Activated CD8-positive, alpha-beta memory T cell treated with anti-CD3 and anti-CD28 coated beads for 48 hours (primary cell): ENCODE measurements at regions not wholly inside any gene's neighbourhood (a gene's known extent, or its start where the extent isn't known, plus 50 kb on each side); places are given as distances from the start of the nearest gene placed in this dataset.

Source experiments
- DNase-seq, 3 experiments: peaks; one replicate each; pipeline ENCODE4 v3.0.0-alpha.2; 2020; ENCODE audit warnings: low read depth in 2 of 3, low spot score in 2 of 3

DNA sequence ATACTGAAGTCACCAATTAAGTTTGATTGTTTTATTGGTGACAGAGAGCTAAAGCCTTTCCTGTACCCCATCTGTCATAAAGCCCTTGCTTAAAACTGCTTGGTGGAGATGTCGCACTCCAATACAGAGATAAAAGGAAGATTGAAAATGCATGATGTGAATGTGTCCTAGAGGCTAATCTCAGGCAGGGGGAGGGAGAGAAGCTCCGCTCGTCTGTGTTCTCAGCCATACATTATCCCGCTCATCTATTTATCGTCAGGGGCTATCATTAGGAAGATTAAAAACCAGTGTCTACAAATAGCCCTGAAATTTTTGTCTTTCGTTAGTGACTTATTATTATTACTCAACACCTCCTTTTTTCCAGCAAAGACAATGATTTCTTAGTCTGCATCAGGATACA, 110.3 kb downstream of the CMPK2 start:
- no peak for DNase-seq

DNA sequence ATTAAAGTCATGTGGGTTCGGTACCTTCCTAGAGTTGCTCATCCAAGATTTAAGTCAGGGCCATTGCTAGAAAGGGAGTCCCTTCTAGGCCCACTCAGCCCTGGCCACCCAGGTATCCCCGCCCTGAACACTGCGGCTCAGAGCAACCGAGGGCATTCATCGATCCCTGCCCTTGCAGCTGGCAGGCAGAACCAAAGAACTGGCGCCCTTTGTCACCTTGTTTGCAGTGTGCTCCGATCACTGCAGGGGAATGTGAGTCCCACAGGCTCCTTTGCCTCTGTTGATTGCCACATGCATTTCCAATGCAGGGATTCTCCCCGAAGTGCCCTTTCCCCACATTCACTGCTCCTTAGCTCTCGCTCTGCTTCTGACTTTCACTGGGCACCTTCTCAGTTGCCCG, 108.5 kb downstream of the CMPK2 start:
- no peak for DNase-seq

DNA sequence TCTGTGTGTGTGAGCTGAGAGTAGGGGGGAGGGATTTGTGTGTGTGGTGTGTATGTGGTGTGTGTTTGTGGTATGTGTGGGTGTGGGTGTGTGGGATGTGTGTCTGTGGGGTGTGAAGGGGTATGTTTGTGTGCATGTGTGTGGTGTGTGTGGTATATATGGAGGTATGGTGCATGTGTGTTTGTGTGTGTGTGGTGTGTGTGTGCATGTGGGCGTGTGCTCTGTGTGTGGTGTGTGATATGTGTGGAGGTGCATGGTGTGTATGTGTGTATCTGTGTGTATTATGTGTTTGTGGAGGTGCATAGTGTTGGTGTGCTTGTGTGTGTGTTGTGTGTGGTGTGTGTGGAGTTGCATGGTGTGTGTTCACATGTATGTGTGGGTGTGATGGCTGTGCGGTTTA, 106.0 kb downstream of the CMPK2 start:
- DNase-seq: no peak

DNA sequence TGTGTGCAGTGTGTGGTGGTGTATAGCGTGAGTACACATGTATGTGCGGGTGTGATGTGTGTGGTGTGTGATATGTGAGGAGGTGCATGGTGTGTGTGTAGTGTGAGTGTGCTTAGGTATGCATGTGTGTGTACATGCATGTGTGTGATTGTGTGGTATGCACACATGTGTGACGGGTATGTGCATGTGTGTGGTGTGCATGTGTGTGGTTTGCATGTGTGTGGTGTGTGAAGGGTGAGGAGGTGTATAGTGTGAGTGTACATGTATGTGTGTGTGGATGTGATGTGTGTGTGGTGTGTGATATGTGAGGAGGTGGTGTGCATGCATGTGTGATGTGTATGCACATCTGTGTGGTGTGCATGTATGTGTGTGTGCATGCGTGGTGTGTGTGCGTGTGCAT, 105.6 kb downstream of the CMPK2 start:
- no peak for DNase-seq

DNA sequence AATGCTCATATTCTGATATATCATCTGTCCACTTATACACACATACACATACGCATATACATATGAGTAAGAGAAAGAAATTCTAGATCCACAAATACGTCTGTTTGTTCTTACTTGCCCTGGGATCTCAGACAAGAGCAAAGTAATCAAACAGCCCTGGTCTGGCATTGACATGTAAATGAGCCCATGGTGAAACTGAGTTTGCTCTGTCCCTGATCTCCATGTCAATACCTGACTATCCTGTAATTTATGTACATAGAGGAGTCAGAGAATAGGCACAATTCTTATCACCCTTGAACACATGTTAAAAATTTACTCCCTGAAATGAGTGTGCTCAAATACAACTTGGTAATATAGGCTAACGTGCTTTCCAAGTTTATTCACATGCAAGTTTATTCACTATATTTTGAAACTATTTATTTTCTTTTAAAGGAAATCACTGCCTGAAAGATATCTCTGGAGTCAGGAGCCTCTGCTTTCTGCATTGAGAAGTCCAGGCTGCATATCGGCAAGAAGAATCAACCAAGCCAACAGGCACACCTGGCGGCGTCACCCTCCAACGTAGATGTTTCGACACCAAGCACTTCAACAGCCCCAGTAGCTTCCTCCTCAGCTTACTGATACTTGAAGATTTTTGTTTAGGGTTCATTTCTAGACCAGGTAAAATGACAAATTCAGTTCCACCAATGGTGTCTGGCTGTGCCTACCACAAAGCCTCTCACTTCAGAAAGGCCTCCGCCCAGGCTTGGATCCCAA, 100.6 kb downstream of the CMPK2 start:
- no peak for DNase-seq

DNA sequence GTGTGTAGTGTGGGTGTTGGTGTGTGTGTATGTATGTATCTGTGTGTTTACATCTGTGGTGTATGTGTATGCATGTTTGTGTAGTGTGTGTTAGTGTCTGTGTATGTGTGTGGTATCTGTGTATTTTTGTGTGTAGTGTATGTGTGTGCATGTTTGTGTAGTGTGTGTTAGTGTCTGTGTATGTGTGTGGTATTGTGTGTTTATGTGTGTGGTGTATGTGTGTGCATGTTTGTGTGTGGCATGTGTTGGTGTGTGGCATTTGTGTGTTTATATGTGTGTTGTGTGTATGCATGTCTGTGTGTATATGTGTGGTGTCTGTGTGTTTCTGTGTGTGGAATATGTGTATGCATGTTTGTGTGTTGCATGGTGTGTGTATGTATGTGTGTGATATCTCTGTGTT, 96.4 kb downstream of the CMPK2 start:
- no peak for DNase-seq

DNA sequence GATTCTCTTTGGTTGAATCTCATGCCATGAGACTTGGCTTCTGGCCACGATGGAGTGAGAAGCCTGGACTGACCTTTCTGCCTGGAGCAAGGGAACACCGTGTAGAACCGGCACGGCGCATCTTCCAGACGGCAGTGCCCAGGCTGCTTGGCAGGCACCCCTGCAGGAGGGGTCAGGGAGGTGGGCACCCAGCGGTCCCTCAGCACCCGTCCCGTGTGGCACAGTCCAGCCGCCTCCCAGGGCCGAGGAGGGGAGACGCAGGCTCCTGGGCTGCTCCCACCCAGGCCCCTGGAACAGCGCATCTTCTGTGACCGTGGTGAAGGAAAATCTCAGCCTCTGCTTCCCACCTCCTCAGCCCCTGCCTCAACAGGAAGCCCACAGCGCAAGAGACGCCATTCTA, 95.7 kb downstream of the CMPK2 start:
- no peak for DNase-seq

DNA sequence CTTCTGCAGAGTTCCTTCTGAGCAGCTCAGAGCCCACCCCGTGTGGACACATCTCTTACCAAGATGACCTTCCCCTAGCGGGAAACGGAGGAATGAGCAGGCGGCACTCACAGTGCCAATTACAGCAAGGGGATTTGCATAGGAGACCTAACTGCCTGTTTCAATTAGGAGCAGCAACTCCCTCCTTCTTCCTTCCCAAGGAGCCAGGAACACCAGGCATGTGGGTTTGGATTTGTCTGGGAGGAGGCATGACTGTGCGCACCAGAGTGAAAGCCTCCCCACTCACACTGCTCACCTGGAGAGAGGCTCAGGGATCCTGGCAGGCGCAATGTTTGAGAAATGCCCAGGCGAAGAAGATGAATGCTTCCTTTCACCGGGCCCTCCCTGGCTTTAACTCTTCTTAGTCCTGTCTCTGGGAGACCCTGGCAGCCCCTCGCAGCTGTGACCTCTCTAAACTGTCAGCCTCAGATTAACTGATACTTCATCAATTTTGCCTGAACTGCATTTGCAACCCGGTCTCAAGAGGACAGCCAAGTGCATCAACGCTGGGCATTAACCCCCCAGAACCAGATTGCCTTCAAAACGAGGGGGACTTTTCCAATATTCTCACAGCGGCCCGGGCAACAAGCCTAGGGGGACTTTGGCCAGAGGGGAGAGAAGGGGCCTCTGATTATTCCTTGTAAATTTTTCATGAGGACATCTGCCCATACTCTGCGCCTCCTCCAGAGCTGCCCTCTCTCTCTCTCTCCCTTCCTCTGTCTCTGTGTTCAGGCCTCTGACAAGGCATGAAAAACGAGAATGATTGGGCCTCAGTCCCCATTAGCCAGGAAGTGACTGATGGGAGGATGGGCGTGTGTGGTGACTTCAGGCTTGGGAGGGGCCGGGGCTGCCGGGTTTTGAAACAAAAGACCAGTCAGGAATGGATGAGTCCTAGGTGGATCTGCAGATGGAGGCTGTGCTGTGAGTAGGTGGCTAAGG, 93.8 kb downstream of the CMPK2 start:
- DNase-seq: no peak

DNA sequence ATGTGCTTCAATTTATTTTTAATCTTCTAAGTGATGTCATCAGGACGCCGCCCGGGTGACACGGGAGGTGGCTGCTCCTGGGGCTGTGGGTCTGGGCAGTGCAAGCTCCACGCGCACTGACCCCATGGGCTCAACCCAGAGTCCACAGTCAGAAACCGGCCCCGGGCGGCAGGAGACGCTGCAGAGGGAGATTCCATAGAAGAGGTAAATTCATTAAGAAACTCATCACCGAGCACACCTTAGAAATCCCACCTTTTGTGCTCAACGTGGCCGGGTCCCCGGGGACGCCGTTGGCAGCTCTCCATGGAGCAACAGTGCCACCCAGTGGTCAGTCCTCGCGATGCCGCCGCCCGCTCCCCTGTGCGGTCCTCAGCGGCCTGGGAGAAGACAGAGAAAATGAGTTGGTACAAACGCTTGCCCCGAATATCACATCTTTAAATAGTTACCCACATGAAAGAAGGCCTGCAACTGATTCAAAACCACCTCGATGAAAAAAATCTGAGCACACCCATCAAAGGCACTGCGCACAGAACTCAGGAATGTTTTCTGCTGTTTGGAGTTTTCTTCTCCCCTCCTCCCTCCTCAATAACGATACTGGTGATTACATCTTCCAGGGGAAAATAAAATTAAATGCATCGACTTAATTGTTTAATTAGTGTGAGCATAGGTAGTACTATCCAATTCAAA, 92.6 kb downstream of the CMPK2 start:
- DNase-seq: peak; percentile 31 to 91 (median 87)

DNA sequence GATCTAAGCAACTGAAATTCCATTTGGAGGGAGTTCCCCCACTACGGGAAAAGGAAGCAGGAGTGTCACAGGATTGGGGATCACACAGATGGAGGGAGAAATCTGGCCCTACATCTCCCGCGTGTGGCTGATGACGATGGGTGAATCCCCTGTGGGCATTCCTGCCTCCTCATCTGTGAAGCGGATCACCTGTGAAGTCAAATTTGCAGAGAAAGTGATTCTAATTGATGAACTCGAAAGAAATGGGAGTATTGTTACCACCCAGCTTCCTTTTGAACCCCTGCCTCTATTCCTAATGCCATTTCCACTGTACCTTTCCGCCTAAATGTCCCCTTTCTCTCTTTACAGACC, 92.0 kb downstream of the CMPK2 start:
- DNase-seq: no peak

DNA sequence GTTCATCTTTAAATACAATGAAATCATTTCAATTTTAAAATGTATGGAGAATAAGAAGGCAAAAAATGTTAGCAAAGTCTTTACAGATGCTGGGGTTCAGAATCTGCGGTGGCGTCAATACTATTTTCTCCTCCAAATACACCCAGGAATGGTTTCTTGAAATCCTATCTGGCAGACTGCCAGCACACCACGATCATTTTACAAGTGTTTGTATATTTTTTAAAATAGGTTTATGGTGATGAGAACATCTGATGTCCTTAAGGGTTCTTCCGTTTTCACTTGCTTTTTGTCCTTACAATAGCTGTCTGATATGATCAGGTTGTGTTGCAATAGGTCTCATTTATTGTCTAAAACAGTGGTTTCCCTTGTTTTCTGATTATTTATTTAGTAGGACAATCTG, 89.6 kb downstream of the CMPK2 start:
- no peak for DNase-seq

DNA sequence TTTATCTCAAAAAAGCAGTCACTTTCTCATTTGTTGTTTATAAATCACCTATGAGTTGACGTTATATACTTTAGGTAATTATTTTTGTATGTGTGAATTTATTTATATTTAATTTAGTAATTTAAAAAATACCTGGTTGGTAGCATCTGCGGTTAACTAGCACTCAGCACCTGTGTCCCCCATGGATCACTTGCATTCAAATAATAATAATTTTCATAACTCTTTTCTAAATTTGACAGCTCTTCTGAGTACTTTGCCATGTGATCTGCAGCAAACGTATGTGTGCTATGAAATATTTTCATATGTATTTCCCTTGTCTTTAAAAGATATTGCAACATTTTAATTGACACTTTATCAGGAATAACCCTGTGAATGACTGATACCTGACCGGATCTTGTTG, 88.1 kb downstream of the CMPK2 start:
- no peak for DNase-seq

DNA sequence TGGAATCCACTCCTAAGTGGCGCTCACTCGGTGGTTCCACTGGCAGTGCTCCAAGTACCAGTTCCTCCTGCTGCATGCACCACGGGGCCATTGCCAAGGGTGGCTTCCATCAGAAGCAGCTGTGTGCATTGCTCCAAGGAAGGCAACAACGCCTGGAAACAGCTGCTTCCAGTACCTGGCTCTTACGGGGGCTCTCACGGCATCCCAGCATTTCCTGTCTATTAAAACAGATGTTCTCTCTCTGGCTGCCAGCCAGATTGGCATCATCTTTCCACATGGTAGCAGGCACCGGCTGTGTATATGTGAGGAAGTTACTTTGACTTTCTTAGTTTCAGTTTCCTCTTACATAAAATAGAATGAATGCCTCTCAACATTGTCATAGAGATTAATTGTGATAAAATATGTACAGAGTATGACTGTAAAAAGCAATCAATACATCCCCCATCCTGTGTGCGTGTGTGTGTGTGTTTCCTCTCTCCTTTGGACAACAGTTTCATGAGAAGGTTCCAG, 84.9 kb downstream of the CMPK2 start:
- DNase-seq: no peak

DNA sequence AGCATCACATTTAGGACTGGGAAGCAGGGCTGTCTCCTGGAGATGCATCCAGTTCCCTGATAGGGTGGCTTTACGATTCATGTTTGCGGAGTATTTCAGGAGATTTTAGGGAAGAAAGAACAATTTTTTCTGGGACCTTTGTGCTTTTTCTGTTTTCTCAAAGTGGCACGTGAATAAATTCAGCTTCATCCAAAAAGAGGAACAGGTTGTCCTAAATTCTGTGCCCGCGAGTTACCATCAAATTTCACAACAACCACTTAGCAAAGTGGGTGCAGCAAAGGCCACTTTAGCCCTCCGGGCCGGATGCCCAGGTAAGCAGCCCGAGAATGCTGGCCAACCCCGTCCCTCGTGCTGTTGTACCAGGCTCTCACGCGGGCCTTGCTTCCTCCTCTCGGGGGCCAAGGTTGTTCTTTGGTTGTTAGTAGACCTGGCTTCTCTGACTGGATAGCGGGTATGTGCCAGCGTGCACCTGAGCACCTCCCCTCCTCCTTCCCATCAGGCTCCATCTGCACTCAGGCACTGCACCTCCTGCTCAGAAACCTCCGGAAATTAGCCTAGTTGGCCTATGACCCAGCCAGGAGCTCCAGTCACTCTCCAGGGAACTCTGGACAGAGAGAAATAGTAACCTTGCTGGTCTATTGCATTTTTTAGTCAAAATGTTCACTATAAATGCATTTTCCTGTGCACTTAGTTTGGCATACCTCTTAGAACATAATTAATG, 83.0 kb downstream of the CMPK2 start:
- no peak for DNase-seq

DNA sequence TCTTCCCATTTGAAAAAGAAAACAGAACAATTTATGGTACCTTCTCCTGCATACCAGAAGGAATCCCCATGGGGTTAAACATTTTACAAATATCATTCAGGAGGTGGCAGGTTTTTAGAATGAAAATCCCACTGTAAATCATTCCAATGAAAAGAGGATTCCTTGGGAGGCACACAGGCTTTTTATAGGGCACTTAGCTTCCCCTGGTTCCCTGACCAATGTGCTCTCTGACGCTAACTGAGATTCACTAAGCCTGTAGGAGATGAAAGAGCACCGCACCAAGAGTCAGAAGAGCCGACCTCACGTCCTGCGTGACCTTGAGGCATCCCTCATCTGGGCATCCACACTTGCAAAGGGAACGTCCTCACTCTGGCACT, 82.5 kb downstream of the CMPK2 start:
- DNase-seq: no peak

DNA sequence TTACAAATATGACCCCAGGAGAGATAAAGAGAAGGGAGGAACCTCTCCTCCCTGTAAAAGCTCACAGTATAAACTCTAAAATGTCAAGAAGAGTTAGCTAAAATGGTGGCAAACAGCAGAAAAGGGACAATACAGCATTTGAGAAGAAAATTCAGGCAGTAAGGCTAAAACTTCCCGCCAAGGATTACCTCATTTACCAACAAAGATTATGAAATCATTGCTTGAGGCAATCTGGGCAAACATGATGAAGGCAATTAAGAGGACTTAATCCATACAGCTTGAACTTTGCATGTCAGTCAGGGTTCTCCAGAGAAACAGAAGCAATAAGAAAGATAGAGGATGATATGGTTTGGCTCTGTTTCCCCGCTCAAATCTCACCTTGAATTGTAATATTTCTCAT, 81.4 kb downstream of the CMPK2 start:
- DNase-seq: no peak

DNA sequence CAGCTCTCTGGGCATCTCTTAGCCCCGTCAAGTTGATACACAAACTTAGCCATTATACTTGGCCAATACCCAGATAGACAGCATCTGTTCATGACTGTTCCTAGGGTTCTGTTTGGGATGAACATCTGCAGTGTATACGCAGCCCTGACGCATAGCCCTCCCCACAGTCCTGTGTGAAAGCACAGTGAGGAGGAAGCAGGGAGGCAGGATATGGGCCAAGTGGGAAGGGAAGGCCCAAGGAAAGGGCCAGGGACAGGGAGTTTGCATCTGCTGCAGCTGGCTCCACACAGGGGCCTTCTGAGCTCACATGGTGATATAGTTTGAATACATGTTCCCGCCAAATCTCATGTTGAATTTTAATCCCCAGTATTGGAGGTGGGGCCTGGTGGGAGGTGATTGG, 80.2 kb downstream of the CMPK2 start:
- no peak for DNase-seq

DNA sequence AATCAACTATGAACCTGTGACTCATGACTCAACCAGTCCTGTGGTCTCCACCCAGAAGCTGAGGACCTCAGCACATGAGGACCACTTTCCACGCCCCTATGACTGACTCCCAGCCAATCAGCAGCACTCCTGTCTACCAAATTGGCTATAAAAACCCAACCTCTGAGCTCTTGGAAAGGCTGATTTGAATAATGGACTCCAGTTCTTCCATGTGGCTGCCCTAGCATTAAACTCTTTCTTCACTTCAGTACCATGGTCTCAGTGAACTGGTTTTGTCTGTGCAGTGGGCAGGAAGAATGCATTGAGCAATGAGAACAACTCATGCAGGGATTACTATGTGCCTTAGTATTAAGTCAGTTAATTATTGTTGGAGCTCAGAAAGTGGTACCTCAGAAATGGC, 78.3 kb downstream of the CMPK2 start:
- no peak for DNase-seq

DNA sequence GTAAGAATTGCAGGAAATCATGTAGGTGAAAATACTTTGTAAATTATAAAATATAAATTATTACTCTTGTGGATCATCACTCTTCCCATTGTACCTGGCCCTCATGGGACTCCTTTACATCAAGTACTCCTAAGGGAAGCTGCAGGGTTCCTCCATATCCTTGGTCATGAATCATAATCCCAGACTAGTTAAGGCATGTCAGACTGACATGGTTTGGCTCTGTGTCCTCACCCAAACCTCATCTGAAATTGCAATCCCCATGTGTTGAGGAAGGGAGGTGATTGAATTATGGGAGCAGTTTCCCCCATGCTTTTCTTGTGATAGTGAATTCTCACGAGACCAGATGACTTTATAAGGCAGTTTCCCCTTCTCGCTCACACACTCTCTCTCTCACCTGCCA, 77.1 kb downstream of the CMPK2 start:
- DNase-seq: no peak

DNA sequence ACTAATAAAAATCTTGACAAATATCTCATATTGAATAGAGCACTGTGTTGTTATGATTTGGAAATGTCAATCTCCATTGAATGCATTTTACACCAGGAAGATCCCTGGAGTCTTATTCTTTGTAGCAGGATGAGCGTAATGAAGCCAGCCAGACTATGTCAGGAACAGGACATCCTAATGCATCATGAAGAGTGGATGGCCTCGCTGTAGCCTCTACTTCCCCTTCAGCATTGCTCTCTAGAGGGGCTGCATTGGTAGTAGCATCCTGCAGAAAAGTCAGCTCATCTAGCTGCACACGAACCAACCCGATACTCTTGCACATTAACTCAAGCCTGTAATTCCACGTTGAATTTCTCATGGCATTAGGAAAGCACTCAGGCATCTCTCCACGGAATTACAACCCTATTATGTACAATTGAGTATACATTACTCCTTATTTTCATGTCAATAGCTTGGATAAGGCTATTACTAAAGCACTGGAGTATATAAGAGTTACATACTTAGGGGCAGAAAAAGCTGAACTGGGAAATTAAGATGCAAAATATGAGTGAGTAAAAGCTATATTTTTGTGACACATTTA, 76.1 kb downstream of the CMPK2 start:
- DNase-seq: no peak

DNA sequence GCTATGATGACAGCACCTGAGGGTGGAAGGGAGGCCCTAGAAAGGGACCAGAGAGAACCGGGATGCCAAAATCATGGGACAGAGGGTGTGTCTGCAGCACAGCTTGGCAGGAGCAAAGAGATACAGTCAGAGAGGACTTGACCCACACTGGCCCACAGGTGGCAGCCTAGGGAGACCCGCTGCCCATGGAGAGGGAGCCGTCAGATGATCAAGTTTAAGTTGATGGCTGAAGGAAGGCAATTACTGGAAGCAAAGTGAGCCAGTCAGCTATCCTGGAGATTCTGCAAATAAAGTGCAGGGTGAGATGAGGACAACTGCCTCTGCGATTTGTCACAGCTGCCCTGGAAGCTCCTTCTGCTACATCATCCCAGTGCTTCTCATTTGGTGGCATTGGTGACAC, 74.0 kb downstream of the CMPK2 start:
- DNase-seq: no peak
